Fibroblast of mammary gland (primary cell): ENCODE measurements at regions not wholly inside any gene's neighbourhood (a gene's known extent, or its start where the extent isn't known, plus 50 kb on each side); places are given as distances from the start of the nearest gene placed in this dataset.

ENCODE experiments used
- DNase-seq: peaks from one replicate; pipeline ENCODE4 v3.0.0-alpha.2; 2010; ENCODE audit warnings: low read depth
- H3K4me3 ChIP-seq: 2 replicates; pipeline ENCODE4 v1.5.1; 2011; ENCODE audit warnings: low read depth, mild to moderate bottlenecking, low read length, moderate library complexity; ENCODE audit not compliant: control insufficient read depth
- TF ChIP-seq, protein P1 (sequence below): conservative IDR thresholded peaks from 2 replicates; pipeline ENCODE4 v1.5.1; 2011; ENCODE audit warnings: low read depth, low read length, inconsistent platforms; ENCODE audit not compliant: control insufficient read depth, insufficient read depth

DNA sequence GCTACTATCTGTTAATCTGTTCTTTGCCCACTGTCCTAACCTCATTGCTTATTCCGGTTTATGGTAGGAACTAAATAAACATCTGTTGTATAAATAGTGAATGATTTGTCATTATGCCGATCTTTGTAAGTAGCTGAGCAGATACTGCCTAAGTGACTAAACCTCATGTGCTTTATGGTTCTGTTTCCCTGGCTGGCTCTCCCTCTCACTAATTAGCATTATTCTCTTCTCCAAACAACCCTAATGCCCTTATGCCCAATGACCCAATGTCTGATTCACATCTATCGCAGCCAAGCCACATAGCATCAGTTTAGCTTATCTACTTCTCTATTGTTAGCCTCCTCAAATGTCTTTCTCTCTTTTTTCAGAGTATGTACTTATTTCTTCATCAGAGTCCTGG, 462.3 kb upstream of the POT1 start:
- no peak for DNase-seq
- TF ChIP-seq, protein P1, sequence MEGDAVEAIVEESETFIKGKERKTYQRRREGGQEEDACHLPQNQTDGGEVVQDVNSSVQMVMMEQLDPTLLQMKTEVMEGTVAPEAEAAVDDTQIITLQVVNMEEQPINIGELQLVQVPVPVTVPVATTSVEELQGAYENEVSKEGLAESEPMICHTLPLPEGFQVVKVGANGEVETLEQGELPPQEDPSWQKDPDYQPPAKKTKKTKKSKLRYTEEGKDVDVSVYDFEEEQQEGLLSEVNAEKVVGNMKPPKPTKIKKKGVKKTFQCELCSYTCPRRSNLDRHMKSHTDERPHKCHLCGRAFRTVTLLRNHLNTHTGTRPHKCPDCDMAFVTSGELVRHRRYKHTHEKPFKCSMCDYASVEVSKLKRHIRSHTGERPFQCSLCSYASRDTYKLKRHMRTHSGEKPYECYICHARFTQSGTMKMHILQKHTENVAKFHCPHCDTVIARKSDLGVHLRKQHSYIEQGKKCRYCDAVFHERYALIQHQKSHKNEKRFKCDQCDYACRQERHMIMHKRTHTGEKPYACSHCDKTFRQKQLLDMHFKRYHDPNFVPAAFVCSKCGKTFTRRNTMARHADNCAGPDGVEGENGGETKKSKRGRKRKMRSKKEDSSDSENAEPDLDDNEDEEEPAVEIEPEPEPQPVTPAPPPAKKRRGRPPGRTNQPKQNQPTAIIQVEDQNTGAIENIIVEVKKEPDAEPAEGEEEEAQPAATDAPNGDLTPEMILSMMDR = no peak
- no peak overlapping the region for H3K4me3 ChIP-seq

DNA sequence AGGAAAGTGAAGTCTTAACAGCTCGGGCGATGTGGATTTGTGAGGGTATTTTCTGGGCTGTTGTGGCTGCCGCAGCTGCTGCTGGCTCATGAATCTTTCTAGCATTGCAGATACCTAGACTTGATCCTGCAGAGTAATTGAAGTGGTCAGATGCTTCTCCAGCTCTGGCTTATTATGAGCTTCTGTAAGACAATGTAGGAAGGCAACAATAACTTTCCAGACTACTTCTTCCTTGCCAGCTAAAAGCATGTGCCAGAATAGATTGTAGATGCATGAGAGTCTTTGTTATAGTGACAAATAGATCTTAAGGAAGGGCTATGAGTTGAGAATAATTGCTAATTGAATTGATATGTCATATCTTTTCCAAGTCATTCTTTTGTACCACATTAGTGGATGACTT, 461.4 kb upstream of the POT1 start:
- DNase-seq = no peak
- no peak overlapping the region for H3K4me3 ChIP-seq
- TF ChIP-seq, protein P1 = no peak

- H3K4me3 ChIP-seq = no peak overlapping the region
- DNase-seq = no peak
- TF ChIP-seq, protein P1 = no peak
Observed at GRCh38 chr7:125386211-125386610, 456.6 kb upstream of the POT1 start.

DNA sequence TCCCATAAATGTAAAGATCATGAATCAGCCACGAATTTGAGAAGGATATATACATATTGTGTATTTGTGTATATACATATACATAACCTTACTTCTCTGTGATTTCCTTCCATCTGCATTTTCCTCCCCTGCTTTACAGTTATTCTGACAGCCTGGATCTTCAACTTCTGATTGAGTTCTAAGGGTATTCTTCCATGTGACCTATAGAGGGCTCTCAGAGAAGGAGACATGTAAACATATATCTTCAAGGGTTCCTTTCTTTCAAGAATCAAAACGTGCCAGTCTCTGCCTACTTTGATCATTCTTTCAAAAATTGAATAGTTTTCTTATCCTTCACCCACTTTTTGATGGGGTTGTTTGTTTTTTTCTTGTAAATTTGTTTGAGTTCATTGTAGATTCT, 453.7 kb upstream of the POT1 start:
- TF ChIP-seq, protein P1 = no peak
- no peak for DNase-seq
- no peak overlapping the region for H3K4me3 ChIP-seq

DNA sequence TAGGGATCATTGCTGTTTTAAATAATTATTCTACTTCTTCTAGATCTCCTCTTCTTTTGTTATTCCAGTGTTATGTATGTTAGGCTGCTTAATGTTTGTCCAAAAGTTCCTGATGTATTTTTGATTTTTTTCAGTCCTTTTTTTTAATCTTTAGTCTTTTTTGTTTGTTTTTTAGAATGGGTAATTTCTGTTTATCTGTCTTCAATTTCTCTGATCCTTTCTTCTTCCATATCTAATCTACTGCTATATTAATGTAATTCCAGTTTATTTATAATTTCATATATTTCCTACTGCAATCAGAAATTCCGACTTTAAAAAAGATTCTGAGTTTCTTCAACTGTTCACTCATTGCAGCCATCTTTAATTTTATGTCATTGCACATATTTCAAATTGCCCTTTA, 452.8 kb upstream of the POT1 start:
- H3K4me3 ChIP-seq = no peak overlapping the region
- no peak for DNase-seq
- TF ChIP-seq, protein P1 = no peak

- no peak overlapping the region for H3K4me3 ChIP-seq
Observed at GRCh38 chr7:125375942-125376341, 446.3 kb upstream of the POT1 start.

GRCh38 chr7:125370502-125370901, 440.9 kb upstream of the POT1 start:
- no peak overlapping the region for H3K4me3 ChIP-seq
- TF ChIP-seq, protein P1 = no peak
- DNase-seq = no peak

More at GRCh38 chr7:125375942-125376341, 446.3 kb upstream of the POT1 start:
- TF ChIP-seq, protein P1 = no peak
- DNase-seq = no peak
